ENCODE measurements at regions not wholly inside any gene's neighbourhood (a gene's known extent, or its start where the extent isn't known, plus 50 kb on each side); places are given as distances from the start of the nearest gene placed in this dataset.

GRCh38 chr10:62735464-62736167, 68.9 kb upstream of the ADO start:
- Histone ChIP-seq H3K4me1 (ENCODE audit: control insufficient read depth, insufficient read depth, low read length, unreplicated experiment) (peaks cover 33% of the 10 kb centered on the region), H3K79me2 (ENCODE audit: control insufficient read depth, insufficient read depth, low read length, unreplicated experiment) (no peaks in the 10 kb centered on the region), H2AFZ (ENCODE audit: low read length, unreplicated experiment) (no peak overlapping the region), H3K4me3 (ENCODE audit: low read depth, low read length) (no peak overlapping the region), H3K36me3 (ENCODE audit: insufficient read depth, low read length) (no peaks in the 10 kb centered on the region), H3K27me3 (ENCODE audit: insufficient read depth, low read length) (peaks cover 14% of the 10 kb centered on the region), H3K27ac (ENCODE audit: low read depth, low read length) (peak overlapping the region; percentile 33)

GRCh38 chr10:62736168-62736546, 68.4 kb upstream of the ADO start:
- no peaks in the 10 kb centered on the region for H3K36me3 ChIP-seq (ENCODE audit: insufficient read depth, low read length)
- peak overlapping the region; percentile 33 for H3K27ac ChIP-seq (ENCODE audit: low read depth, low read length)
- H3K79me2 ChIP-seq (ENCODE audit: control insufficient read depth, insufficient read depth, low read length, unreplicated experiment): no peaks in the 10 kb centered on the region
- H3K4me1 ChIP-seq (ENCODE audit: control insufficient read depth, insufficient read depth, low read length, unreplicated experiment): peaks cover 33% of the 10 kb centered on the region
- no peak overlapping the region for H3K4me3 ChIP-seq (ENCODE audit: low read depth, low read length)
- peak overlapping the region; percentile 6 for H2AFZ ChIP-seq (ENCODE audit: low read length, unreplicated experiment)
- H3K27me3 ChIP-seq (ENCODE audit: insufficient read depth, low read length): peaks cover 11% of the 10 kb centered on the region; the same call in 1 of the 2 replicates

GRCh38 chr10:62738916-62739315, 65.6 kb upstream of the ADO start:
- Histone ChIP-seq H3K4me3 (ENCODE audit: low read depth, low read length) (no peak overlapping the region), H2AFZ (ENCODE audit: low read length, unreplicated experiment) (peak overlapping the region; percentile 47), H3K4me1 (ENCODE audit: control insufficient read depth, insufficient read depth, low read length, unreplicated experiment) (peaks cover 30% of the 10 kb centered on the region)

GRCh38 chr10:62740885-62741745, 63.4 kb upstream of the ADO start:
- no peak overlapping the region for H2AFZ ChIP-seq (ENCODE audit: low read length, unreplicated experiment)
- H3K4me3 ChIP-seq (ENCODE audit: low read depth, low read length): no peak overlapping the region
- H3K27me3 ChIP-seq (ENCODE audit: insufficient read depth, low read length): no peaks in the 10 kb centered on the region
- H3K36me3 ChIP-seq (ENCODE audit: insufficient read depth, low read length): no peaks in the 10 kb centered on the region
- H3K27ac ChIP-seq (ENCODE audit: low read depth, low read length): no peak overlapping the region
- H3K4me1 ChIP-seq (ENCODE audit: control insufficient read depth, insufficient read depth, low read length, unreplicated experiment): peaks cover 29% of the 10 kb centered on the region
- no peaks in the 10 kb centered on the region for H3K79me2 ChIP-seq (ENCODE audit: control insufficient read depth, insufficient read depth, low read length, unreplicated experiment)

More at GRCh38 chr10:62738916-62739315, 65.6 kb upstream of the ADO start:
- Histone ChIP-seq H3K36me3 (ENCODE audit: insufficient read depth, low read length) (no peaks in the 10 kb centered on the region), H3K27ac (ENCODE audit: low read depth, low read length) (peak overlapping the region; percentile 65), H3K79me2 (ENCODE audit: control insufficient read depth, insufficient read depth, low read length, unreplicated experiment) (no peaks in the 10 kb centered on the region), H3K27me3 (ENCODE audit: insufficient read depth, low read length) (no peaks in the 10 kb centered on the region)

GRCh38 chr10:62741996-62742395, 62.5 kb upstream of the ADO start:
- no peaks in the 10 kb centered on the region for H3K79me2 ChIP-seq (ENCODE audit: control insufficient read depth, insufficient read depth, low read length, unreplicated experiment)
- no peaks in the 10 kb centered on the region for H3K36me3 ChIP-seq (ENCODE audit: insufficient read depth, low read length)
- no peak overlapping the region for H3K4me3 ChIP-seq (ENCODE audit: low read depth, low read length)
- no peak overlapping the region for H3K27ac ChIP-seq (ENCODE audit: low read depth, low read length)
- peaks cover 25% of the 10 kb centered on the region for H3K4me1 ChIP-seq (ENCODE audit: control insufficient read depth, insufficient read depth, low read length, unreplicated experiment)
- H2AFZ ChIP-seq (ENCODE audit: low read length, unreplicated experiment): no peak overlapping the region
- H3K27me3 ChIP-seq (ENCODE audit: insufficient read depth, low read length): no peaks in the 10 kb centered on the region

- Histone ChIP-seq H3K79me2 (ENCODE audit: control insufficient read depth, insufficient read depth, low read length, unreplicated experiment) (no peaks in the 10 kb centered on the region), H3K36me3 (ENCODE audit: insufficient read depth, low read length) (no peaks in the 10 kb centered on the region), H2AFZ (ENCODE audit: low read length, unreplicated experiment) (no peak overlapping the region), H3K27ac (ENCODE audit: low read depth, low read length) (no peak overlapping the region), H3K4me3 (ENCODE audit: low read depth, low read length) (no peak overlapping the region), H3K4me1 (ENCODE audit: control insufficient read depth, insufficient read depth, low read length, unreplicated experiment) (peaks cover 25% of the 10 kb centered on the region), H3K27me3 (ENCODE audit: insufficient read depth, low read length) (no peaks in the 10 kb centered on the region)
These were observed 61.9 kb upstream of the ADO start for GRCh38 chr10:62742536-62743061.

- Histone ChIP-seq H3K27me3 (ENCODE audit: insufficient read depth, low read length) (no peaks in the 10 kb centered on the region), H3K4me1 (ENCODE audit: control insufficient read depth, insufficient read depth, low read length, unreplicated experiment) (peaks cover 15% of the 10 kb centered on the region), H3K36me3 (ENCODE audit: insufficient read depth, low read length) (no peaks in the 10 kb centered on the region), H3K4me3 (ENCODE audit: low read depth, low read length) (no peak overlapping the region), H3K79me2 (ENCODE audit: control insufficient read depth, insufficient read depth, low read length, unreplicated experiment) (no peaks in the 10 kb centered on the region), H3K27ac (ENCODE audit: low read depth, low read length) (no peak overlapping the region), H2AFZ (ENCODE audit: low read length, unreplicated experiment) (no peak overlapping the region)
These were observed 60.4 kb upstream of the ADO start for GRCh38 chr10:62744136-62744535.

GRCh38 chr10:62745581-62745980, 58.9 kb upstream of the ADO start:
- no peaks in the 10 kb centered on the region for H3K79me2 ChIP-seq (ENCODE audit: control insufficient read depth, insufficient read depth, low read length, unreplicated experiment)
- no peaks in the 10 kb centered on the region for H3K36me3 ChIP-seq (ENCODE audit: insufficient read depth, low read length)
- H3K27me3 ChIP-seq (ENCODE audit: insufficient read depth, low read length): no peaks in the 10 kb centered on the region
- H2AFZ ChIP-seq (ENCODE audit: low read length, unreplicated experiment): no peak overlapping the region
- peaks cover 12% of the 10 kb centered on the region for H3K4me1 ChIP-seq (ENCODE audit: control insufficient read depth, insufficient read depth, low read length, unreplicated experiment)
- no peak overlapping the region for H3K27ac ChIP-seq (ENCODE audit: low read depth, low read length)
- no peak overlapping the region for H3K4me3 ChIP-seq (ENCODE audit: low read depth, low read length)

GRCh38 chr10:62746951-62747729, 57.4 kb upstream of the ADO start:
- no peaks in the 10 kb centered on the region for H3K27me3 ChIP-seq (ENCODE audit: insufficient read depth, low read length)

GRCh38 chr10:62748386-62748785, 56.1 kb upstream of the ADO start:
- no peak overlapping the region for H2AFZ ChIP-seq (ENCODE audit: low read length, unreplicated experiment)
- H3K27me3 ChIP-seq (ENCODE audit: insufficient read depth, low read length): peaks cover 5% of the 10 kb centered on the region; the same call in 1 of the 2 replicates
- H3K27ac ChIP-seq (ENCODE audit: low read depth, low read length): no peak overlapping the region
- H3K4me3 ChIP-seq (ENCODE audit: low read depth, low read length): no peak overlapping the region
- peaks cover 12% of the 10 kb centered on the region for H3K4me1 ChIP-seq (ENCODE audit: control insufficient read depth, insufficient read depth, low read length, unreplicated experiment)
- no peaks in the 10 kb centered on the region for H3K36me3 ChIP-seq (ENCODE audit: insufficient read depth, low read length)
- no peaks in the 10 kb centered on the region for H3K79me2 ChIP-seq (ENCODE audit: control insufficient read depth, insufficient read depth, low read length, unreplicated experiment)

More at GRCh38 chr10:62746951-62747729, 57.4 kb upstream of the ADO start:
- Histone ChIP-seq H3K36me3 (ENCODE audit: insufficient read depth, low read length) (no peaks in the 10 kb centered on the region), H3K4me1 (ENCODE audit: control insufficient read depth, insufficient read depth, low read length, unreplicated experiment) (peaks cover 12% of the 10 kb centered on the region), H3K4me3 (ENCODE audit: low read depth, low read length) (no peak overlapping the region), H3K27ac (ENCODE audit: low read depth, low read length) (no peak overlapping the region), H2AFZ (ENCODE audit: low read length, unreplicated experiment) (no peak overlapping the region), H3K79me2 (ENCODE audit: control insufficient read depth, insufficient read depth, low read length, unreplicated experiment) (no peaks in the 10 kb centered on the region)

Data from ACC112 (cell line).